ENCODE measurements at regions not wholly inside any gene's neighbourhood (a gene's known extent, or its start where the extent isn't known, plus 50 kb on each side); places are given as distances from the start of the nearest gene placed in this dataset.

DNA sequence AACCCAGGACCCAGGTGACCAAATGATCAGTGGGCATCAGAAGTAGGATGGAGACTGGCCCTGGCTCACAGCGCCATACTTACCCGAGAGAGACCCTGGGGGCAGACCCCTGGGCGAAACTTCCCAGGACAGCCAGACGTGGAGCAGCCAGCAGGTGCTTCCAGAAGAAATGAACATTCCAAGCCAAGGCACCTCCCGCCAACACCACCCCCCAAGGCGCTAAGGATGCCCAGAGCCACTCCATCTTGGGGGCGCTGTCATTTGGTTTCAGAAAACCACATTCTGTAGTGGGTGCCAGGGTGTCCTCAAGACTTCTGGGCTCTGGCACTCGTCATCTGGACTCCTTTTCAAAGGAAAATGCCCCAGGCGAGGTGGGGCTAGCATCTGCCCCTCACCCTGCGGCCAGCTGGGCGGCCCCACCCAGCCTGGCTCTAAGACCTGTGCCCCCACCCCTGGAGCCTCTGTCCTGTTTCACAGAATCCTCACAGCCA is 98.8 kb downstream of the RIPK4 start:
- ChIA-PET POLR2A (no interaction called here), CTCF (no interaction called here)
- H3K9me3 ChIP-seq (ENCODE audit: control extremely low read depth in 1 of 3, control insufficient read depth in 2 of 3, insufficient read depth in 1 of 3, low read length in 2 of 3), result no peaks in the 10 kb centered on the region
- H3K36me3 ChIP-seq (replicated peaks in 1 of 2; ENCODE audit: control extremely low read depth in 1 of 2, control insufficient read depth in 1 of 2, extremely low read depth in 1 of 2, insufficient read depth in 2 of 2, low read length in 1 of 2), result no peaks in the 10 kb centered on the region
- TF ChIP-seq, protein P1, sequence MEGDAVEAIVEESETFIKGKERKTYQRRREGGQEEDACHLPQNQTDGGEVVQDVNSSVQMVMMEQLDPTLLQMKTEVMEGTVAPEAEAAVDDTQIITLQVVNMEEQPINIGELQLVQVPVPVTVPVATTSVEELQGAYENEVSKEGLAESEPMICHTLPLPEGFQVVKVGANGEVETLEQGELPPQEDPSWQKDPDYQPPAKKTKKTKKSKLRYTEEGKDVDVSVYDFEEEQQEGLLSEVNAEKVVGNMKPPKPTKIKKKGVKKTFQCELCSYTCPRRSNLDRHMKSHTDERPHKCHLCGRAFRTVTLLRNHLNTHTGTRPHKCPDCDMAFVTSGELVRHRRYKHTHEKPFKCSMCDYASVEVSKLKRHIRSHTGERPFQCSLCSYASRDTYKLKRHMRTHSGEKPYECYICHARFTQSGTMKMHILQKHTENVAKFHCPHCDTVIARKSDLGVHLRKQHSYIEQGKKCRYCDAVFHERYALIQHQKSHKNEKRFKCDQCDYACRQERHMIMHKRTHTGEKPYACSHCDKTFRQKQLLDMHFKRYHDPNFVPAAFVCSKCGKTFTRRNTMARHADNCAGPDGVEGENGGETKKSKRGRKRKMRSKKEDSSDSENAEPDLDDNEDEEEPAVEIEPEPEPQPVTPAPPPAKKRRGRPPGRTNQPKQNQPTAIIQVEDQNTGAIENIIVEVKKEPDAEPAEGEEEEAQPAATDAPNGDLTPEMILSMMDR (IDR thresholded peaks at IDR 0.05), result no peak
- no peak for TF ChIP-seq EZH2 (IDR thresholded peaks at IDR 0.05; ENCODE audit: borderline replicate concordance, insufficient read depth, low read depth, low read length, poor library complexity, severe bottlenecking)
- H3K4me2 ChIP-seq (replicated peaks; ENCODE audit: low read depth, low read length, poor library complexity, severe bottlenecking), result no peak overlapping the region
- Mint-ChIP-seq H3K4me1 (no peaks in the 10 kb centered on the region), H3K27me3 (peaks cover 5% of the 10 kb centered on the region), H3K4me3 (no peak overlapping the region), H3K27ac (no peak overlapping the region), H3K9me3 (ENCODE audit: insufficient read depth) (no peaks in the 10 kb centered on the region)
- H3K79me2 ChIP-seq (ENCODE audit: control insufficient read depth, insufficient read depth, low read length), result no peaks in the 10 kb centered on the region
- no peak for ATAC-seq (ENCODE audit: low read depth)
- H3K27ac ChIP-seq (ENCODE audit: low read length in 2 of 2), result no peak overlapping the region
- no peak for DNase-seq
- no peaks in the 10 kb centered on the region for H3K4me1 ChIP-seq (ENCODE audit: control insufficient read depth in 2 of 2, insufficient read depth in 2 of 2, low read length in 2 of 2)
- no peak overlapping the region for H2AFZ ChIP-seq (ENCODE audit: insufficient read depth, low read depth, low read length, poor library complexity, severe bottlenecking)
- H3K9ac ChIP-seq (ENCODE audit: low read length), result no peak overlapping the region
- H3K27me3 ChIP-seq (replicated peaks in 1 of 4; ENCODE audit: control extremely low read depth in 1 of 4, control insufficient read depth in 3 of 4, insufficient read depth in 4 of 4, low read length in 3 of 4), result peaks cover 0 to 2% (median 0%) of the 10 kb centered on the region in 4 experiments
- intact Hi-C loops (cut with micrococcal nuclease), result no loop called here
- no peaks in the 10 kb centered on the region for H4K20me1 ChIP-seq (ENCODE audit: control insufficient read depth, insufficient read depth, low read length, poor library complexity, severe bottlenecking)
- H3K4me3 ChIP-seq (ENCODE audit: control extremely low read depth in 1 of 5, extremely low read depth in 1 of 5, insufficient read depth in 1 of 5, low read depth in 2 of 5, low read length in 4 of 5), result no peak overlapping the region
- WGBS (ENCODE audit: insufficient coverage), result 82% methylated on average over 11 of the region's 11 CpGs

DNA sequence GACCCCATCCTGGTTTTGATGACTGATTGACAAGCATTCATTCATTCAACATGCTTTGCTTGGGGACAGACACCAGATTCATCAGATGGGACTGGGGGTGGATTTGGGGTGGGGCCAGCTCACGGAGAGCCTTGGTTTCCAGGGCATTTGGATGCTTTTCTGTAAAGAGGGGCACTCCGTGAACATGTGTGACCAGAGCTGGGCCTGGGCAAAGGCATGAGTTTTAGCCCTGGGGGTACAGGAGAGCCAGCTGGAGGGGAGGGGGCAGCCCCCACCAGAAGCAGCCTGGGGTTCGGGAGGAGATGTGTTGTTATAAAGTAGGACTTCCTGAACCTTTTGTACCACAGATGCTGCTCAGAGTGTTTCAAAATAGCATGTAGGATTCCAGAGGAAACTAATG is 99.7 kb downstream of the RIPK4 start:
- Mint-ChIP-seq H3K4me3 (no peak overlapping the region), H3K9me3 (ENCODE audit: insufficient read depth) (no peaks in the 10 kb centered on the region), H3K4me1 (no peaks in the 10 kb centered on the region), H3K27ac (no peak overlapping the region), H3K27me3 (peaks cover 6% of the 10 kb centered on the region)
- Histone ChIP-seq H3K9me3 (ENCODE audit: control extremely low read depth in 1 of 3, control insufficient read depth in 2 of 3, insufficient read depth in 1 of 3, low read length in 2 of 3) (no peaks in the 10 kb centered on the region), H3K4me1 (ENCODE audit: control insufficient read depth in 2 of 2, insufficient read depth in 2 of 2, low read length in 2 of 2) (no peaks in the 10 kb centered on the region), H3K27me3 (replicated peaks in 1 of 4; ENCODE audit: control extremely low read depth in 1 of 4, control insufficient read depth in 3 of 4, insufficient read depth in 4 of 4, low read length in 3 of 4) (peaks cover 0 to 2% (median 0%) of the 10 kb centered on the region in 4 experiments), H3K4me3 (ENCODE audit: control extremely low read depth in 1 of 5, extremely low read depth in 1 of 5, insufficient read depth in 1 of 5, low read depth in 2 of 5, low read length in 4 of 5) (no peak overlapping the region), H2AFZ (ENCODE audit: insufficient read depth, low read depth, low read length, poor library complexity, severe bottlenecking) (no peak overlapping the region), H4K20me1 (ENCODE audit: control insufficient read depth, insufficient read depth, low read length, poor library complexity, severe bottlenecking) (no peaks in the 10 kb centered on the region), H3K4me2 (replicated peaks; ENCODE audit: low read depth, low read length, poor library complexity, severe bottlenecking) (no peak overlapping the region), H3K79me2 (ENCODE audit: control insufficient read depth, insufficient read depth, low read length) (no peaks in the 10 kb centered on the region), H3K27ac (ENCODE audit: low read length in 2 of 2) (no peak overlapping the region), H3K36me3 (replicated peaks in 1 of 2; ENCODE audit: control extremely low read depth in 1 of 2, control insufficient read depth in 1 of 2, extremely low read depth in 1 of 2, insufficient read depth in 2 of 2, low read length in 1 of 2) (no peaks in the 10 kb centered on the region), H3K9ac (ENCODE audit: low read length) (no peak overlapping the region)
- ChIA-PET CTCF (no interaction called here), POLR2A (no interaction called here)
- ATAC-seq (ENCODE audit: low read depth) (no peak), DNase-seq (no peak)
- TF ChIP-seq, protein P1 (IDR thresholded peaks at IDR 0.05), result no peak
- no peak for TF ChIP-seq EZH2 (IDR thresholded peaks at IDR 0.05; ENCODE audit: borderline replicate concordance, insufficient read depth, low read depth, low read length, poor library complexity, severe bottlenecking)
- WGBS (ENCODE audit: insufficient coverage), result 83% methylated on average over 3 of the region's 3 CpGs
- intact Hi-C loops (cut with micrococcal nuclease), result no loop called here
